HepG2 (cell line): ENCODE measurements at regions not wholly inside any gene's neighbourhood (a gene's known extent, or its start where the extent isn't known, plus 50 kb on each side); places are given as distances from the start of the nearest gene placed in this dataset.

Experiments used
- ATF7-NPFF ChIP-seq: sonication (generic); formaldehyde crosslinking; IDR thresholded peaks from 2 replicates; pipeline ENCODE4 v1.8.1; 2023; ENCODE audit warnings: mild to moderate bottlenecking, low read depth, missing genetic modification reagents, moderate library complexity
- FOXA1 ChIP-seq, 2 experiments: fragments of 450-650 bp in 1 of 2; sonication (generic) in 1 of 2; formaldehyde crosslinking in 1 of 2; IDR thresholded peaks; 2 replicates each; pipeline versions ENCODE4 v1.4.0 to v1.6.1; 2016 to 2020; ENCODE audit warnings: missing genetic modification reagents in 1 of 2
- HDAC1 ChIP-seq: sonication (generic); formaldehyde crosslinking; IDR thresholded peaks from 2 replicates; pipeline ENCODE4 v1.5.1; 2020; ENCODE audit warnings: mild to moderate bottlenecking, missing genetic modification reagents
- ISL2 ChIP-seq: sonication (generic); formaldehyde crosslinking; IDR thresholded peaks from 2 replicates; pipeline ENCODE4 v1.5.0; 2020; ENCODE audit warnings: missing genetic modification reagents
- NCOA2 ChIP-seq: sonication (generic); formaldehyde crosslinking; IDR thresholded peaks from 2 replicates; pipeline ENCODE4 v1.8.0; 2022; ENCODE audit warnings: inconsistent platforms
- PAF1 ChIP-seq: IDR thresholded peaks from 2 replicates; pipeline ENCODE4 v1.6.1; 2016; ENCODE audit warnings: missing genetic modification reagents, missing compliant biosample characterization
- PCBP1 ChIP-seq: fragments of 200-400 bp; formaldehyde crosslinking; IDR thresholded peaks from 2 replicates; pipeline ENCODE4 v1.6.1; 2017; ENCODE audit warnings: mild to moderate bottlenecking, low read depth, low read length, borderline replicate concordance
- RBM39 ChIP-seq: fragments of 200-400 bp; formaldehyde crosslinking; IDR thresholded peaks from one replicate; pipeline ENCODE4 v1.6.1; 2018; ENCODE audit warnings: antibody characterized with exemption, mild to moderate bottlenecking, low read depth, low read length; ENCODE audit not compliant: poor library complexity, severe bottlenecking
- SAP130 ChIP-seq: IDR thresholded peaks from 2 replicates; pipeline ENCODE4 v1.6.1; 2016; ENCODE audit warnings: low read depth
- TEAD2 ChIP-seq: sonication (generic); formaldehyde crosslinking; IDR thresholded peaks from 2 replicates; pipeline ENCODE4 v1.9.0; 2021; ENCODE audit warnings: missing genetic modification reagents
- TEAD3 ChIP-seq: optimal IDR thresholded peaks from 2 replicates; pipeline ENCODE3; 2016; ENCODE audit warnings: borderline replicate concordance
- ZFAT ChIP-seq: sonication (generic); formaldehyde crosslinking; conservative IDR thresholded peaks from 2 replicates; pipeline ENCODE4 v1.8.1; 2023; ENCODE audit warnings: missing genetic modification reagents, inconsistent platforms
- ZNF251 ChIP-seq: sonication (generic); formaldehyde crosslinking; IDR thresholded peaks from 2 replicates; pipeline ENCODE4 v1.9.0; 2021; ENCODE audit warnings: mild to moderate bottlenecking, missing genetic modification reagents
- ZNF331 ChIP-seq: sonication (generic); formaldehyde crosslinking; IDR thresholded peaks from 2 replicates; pipeline ENCODE4 v1.4.0; 2020; ENCODE audit warnings: missing genetic modification reagents
- ZNF367 ChIP-seq: sonication (generic); formaldehyde crosslinking; IDR thresholded peaks from 2 replicates; pipeline ENCODE4 v1.4.0; 2020; ENCODE audit warnings: missing genetic modification reagents, borderline replicate concordance
- ZNF460 ChIP-seq: sonication (generic); formaldehyde crosslinking; IDR thresholded peaks from 2 replicates; pipeline ENCODE4 v1.5.1; 2020; ENCODE audit warnings: missing genetic modification reagents, mild to moderate bottlenecking, borderline replicate concordance
- ZNF616 ChIP-seq: sonication (generic); formaldehyde crosslinking; IDR thresholded peaks from 2 replicates; pipeline ENCODE4 v1.5.0; 2020; ENCODE audit warnings: low read depth, mild to moderate bottlenecking, missing genetic modification reagents
- ZNF660 ChIP-seq: sonication (generic); formaldehyde crosslinking; IDR thresholded peaks from 2 replicates; pipeline ENCODE4 v1.5.1; 2020; ENCODE audit warnings: mild to moderate bottlenecking, low read depth, missing genetic modification reagents, borderline replicate concordance
- ZNF768 ChIP-seq: sonication (generic); formaldehyde crosslinking; IDR thresholded peaks from 2 replicates; pipeline ENCODE4 v1.4.0; 2020; ENCODE audit warnings: missing genetic modification reagents
- TF ChIP-seq, protein P1 (sequence below): sonication (generic); formaldehyde crosslinking; IDR thresholded peaks from 2 replicates; pipeline ENCODE4 v1.4.0; 2020; ENCODE audit warnings: mild to moderate bottlenecking, missing genetic modification reagents
- TF ChIP-seq, protein P2 (sequence below): sonication (generic); formaldehyde crosslinking; IDR thresholded peaks from 2 replicates; pipeline ENCODE4 v1.4.0; 2020; ENCODE audit warnings: mild to moderate bottlenecking, low read depth, missing genetic modification reagents
- TF ChIP-seq, protein P3 (sequence below): sonication (generic); formaldehyde crosslinking; conservative IDR thresholded peaks from 2 replicates; pipeline ENCODE4 v1.4.0; 2020; ENCODE audit warnings: missing genetic modification reagents
- TF ChIP-seq, protein P4 (sequence below): sonication (generic); formaldehyde crosslinking; IDR thresholded peaks from 2 replicates; pipeline ENCODE4 v1.5.0; 2020; ENCODE audit warnings: mild to moderate bottlenecking, missing genetic modification reagents, moderate library complexity

DNA sequence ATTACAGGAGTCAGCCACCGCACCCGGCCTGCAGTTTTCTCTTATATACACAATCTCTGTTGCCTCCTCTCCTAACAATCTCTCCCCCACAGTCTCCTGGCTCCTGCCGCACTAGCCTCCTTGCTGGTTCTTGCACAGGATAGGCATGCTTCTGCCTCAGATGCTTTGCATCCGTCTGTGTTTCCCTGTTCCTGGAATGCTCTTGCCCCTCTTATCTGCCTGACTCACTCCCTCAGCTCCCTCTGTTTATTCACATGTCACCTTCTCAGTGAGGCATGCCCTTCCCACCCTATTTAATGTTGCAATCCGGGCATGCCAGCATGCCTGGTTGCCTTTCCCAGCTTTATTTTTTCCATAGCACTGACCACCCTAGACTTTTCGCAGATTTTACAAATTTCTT lies 161.9 kb downstream of the PHF8 start (continued):
- no peak for TF ChIP-seq ZNF660 (CRISPR knock-in tag)
- no peak for TF ChIP-seq RBM39
- peak; percentile 66; the same call in 1 of the 2 replicates for TF ChIP-seq ZNF331
- TF ChIP-seq ISL2 (CRISPR knock-in tag) = peak; percentile 35; the same call in 1 of the 2 replicates
- peak; percentile 65 for TF ChIP-seq SAP130 (CRISPR knock-in tag)
- no peak for TF ChIP-seq TEAD2 (CRISPR knock-in tag)
- TF ChIP-seq ZNF251 (CRISPR knock-in tag) = no peak
- peak; percentile 63; the same call in 1 of the 2 replicates for TF ChIP-seq HDAC1 (CRISPR knock-in tag)
- peak; percentile 94 for TF ChIP-seq TEAD3 (CRISPR knock-in tag)
- no peak for TF ChIP-seq ZNF460 (CRISPR knock-in tag)
- no peak for TF ChIP-seq ATF7-NPFF
- TF ChIP-seq, protein P1, sequence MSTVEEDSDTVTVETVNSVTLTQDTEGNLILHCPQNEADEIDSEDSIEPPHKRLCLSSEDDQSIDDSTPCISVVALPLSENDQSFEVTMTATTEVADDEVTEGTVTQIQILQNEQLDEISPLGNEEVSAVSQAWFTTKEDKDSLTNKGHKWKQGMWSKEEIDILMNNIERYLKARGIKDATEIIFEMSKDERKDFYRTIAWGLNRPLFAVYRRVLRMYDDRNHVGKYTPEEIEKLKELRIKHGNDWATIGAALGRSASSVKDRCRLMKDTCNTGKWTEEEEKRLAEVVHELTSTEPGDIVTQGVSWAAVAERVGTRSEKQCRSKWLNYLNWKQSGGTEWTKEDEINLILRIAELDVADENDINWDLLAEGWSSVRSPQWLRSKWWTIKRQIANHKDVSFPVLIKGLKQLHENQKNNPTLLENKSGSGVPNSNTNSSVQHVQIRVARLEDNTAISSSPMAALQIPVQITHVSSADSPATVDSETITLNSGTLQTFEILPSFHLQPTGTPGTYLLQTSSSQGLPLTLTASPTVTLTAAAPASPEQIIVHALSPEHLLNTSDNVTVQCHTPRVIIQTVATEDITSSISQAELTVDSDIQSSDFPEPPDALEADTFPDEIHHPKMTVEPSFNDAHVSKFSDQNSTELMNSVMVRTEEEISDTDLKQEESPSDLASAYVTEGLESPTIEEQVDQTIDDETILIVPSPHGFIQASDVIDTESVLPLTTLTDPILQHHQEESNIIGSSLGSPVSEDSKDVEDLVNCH (CRISPR knock-in tag) = no peak
- TF ChIP-seq FOXA1 (IDR thresholded peaks at IDR 0.05) = no peak
- peak; percentile 73 for TF ChIP-seq FOXA1 (CRISPR knock-in tag; IDR thresholded peaks at IDR 0.05)
- TF ChIP-seq ZFAT (CRISPR knock-in tag) = no peak
- TF ChIP-seq ZNF367 (CRISPR knock-in tag) = no peak
- TF ChIP-seq, protein P2, sequence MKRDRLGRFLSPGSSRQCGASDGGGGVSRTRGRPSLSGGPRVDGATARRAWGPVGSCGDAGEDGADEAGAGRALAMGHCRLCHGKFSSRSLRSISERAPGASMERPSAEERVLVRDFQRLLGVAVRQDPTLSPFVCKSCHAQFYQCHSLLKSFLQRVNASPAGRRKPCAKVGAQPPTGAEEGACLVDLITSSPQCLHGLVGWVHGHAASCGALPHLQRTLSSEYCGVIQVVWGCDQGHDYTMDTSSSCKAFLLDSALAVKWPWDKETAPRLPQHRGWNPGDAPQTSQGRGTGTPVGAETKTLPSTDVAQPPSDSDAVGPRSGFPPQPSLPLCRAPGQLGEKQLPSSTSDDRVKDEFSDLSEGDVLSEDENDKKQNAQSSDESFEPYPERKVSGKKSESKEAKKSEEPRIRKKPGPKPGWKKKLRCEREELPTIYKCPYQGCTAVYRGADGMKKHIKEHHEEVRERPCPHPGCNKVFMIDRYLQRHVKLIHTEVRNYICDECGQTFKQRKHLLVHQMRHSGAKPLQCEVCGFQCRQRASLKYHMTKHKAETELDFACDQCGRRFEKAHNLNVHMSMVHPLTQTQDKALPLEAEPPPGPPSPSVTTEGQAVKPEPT = no peak
- TF ChIP-seq PAF1 (CRISPR knock-in tag) = no peak
- no peak for TF ChIP-seq ZNF616 (CRISPR knock-in tag)
- 0 out of 2 replicates have a peak, but pooled peaks have one; percentile 22 for TF ChIP-seq ZNF768 (CRISPR knock-in tag)
- TF ChIP-seq, protein P3, sequence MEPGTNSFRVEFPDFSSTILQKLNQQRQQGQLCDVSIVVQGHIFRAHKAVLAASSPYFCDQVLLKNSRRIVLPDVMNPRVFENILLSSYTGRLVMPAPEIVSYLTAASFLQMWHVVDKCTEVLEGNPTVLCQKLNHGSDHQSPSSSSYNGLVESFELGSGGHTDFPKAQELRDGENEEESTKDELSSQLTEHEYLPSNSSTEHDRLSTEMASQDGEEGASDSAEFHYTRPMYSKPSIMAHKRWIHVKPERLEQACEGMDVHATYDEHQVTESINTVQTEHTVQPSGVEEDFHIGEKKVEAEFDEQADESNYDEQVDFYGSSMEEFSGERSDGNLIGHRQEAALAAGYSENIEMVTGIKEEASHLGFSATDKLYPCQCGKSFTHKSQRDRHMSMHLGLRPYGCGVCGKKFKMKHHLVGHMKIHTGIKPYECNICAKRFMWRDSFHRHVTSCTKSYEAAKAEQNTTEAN = no peak
- TF ChIP-seq, protein P4, sequence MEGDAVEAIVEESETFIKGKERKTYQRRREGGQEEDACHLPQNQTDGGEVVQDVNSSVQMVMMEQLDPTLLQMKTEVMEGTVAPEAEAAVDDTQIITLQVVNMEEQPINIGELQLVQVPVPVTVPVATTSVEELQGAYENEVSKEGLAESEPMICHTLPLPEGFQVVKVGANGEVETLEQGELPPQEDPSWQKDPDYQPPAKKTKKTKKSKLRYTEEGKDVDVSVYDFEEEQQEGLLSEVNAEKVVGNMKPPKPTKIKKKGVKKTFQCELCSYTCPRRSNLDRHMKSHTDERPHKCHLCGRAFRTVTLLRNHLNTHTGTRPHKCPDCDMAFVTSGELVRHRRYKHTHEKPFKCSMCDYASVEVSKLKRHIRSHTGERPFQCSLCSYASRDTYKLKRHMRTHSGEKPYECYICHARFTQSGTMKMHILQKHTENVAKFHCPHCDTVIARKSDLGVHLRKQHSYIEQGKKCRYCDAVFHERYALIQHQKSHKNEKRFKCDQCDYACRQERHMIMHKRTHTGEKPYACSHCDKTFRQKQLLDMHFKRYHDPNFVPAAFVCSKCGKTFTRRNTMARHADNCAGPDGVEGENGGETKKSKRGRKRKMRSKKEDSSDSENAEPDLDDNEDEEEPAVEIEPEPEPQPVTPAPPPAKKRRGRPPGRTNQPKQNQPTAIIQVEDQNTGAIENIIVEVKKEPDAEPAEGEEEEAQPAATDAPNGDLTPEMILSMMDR (CRISPR knock-in tag) = no peak
- no peak for TF ChIP-seq PCBP1
- TF ChIP-seq NCOA2 (CRISPR knock-in tag) = peak; percentile 57; the same call in 1 of the 2 replicates
